CD4-positive, alpha-beta memory T cell (primary cell): ENCODE measurements at regions not wholly inside any gene's neighbourhood (a gene's known extent, or its start where the extent isn't known, plus 50 kb on each side); places are given as distances from the start of the nearest gene placed in this dataset.

ENCODE experiments used
- CTCF ChIA-PET: fragments of 350-600 bp; sonication (Branson Sonifier 250); formaldehyde crosslinking; loops from one replicate; lab custom pipeline; 2021; ENCODE audit warnings: inconsistent platforms; ENCODE audit not compliant: partially characterized antibody; lab: Charles Lee
- POLR2A ChIA-PET: fragments of 350-600 bp; sonication (Branson Sonifier 250); formaldehyde crosslinking; loops from one replicate; lab custom pipeline; 2021; ENCODE audit not compliant: partially characterized antibody; lab: Charles Lee
- DNase-seq, 5 donors: peaks; one replicate each; pipeline versions ENCODE4 v3.0.0 to v3.0.0-alpha.2; 2020 to 2022; ENCODE audit warnings: mixed read lengths in 1 of 5
- H3K27ac ChIP-seq: one replicate; pipeline ENCODE4 v1.7.0; 2013; ENCODE audit warnings: low read depth, low read length
- H3K27me3 ChIP-seq: 2 replicates; pipeline ENCODE4 v1.7.0; 2013; ENCODE audit warnings: mild to moderate bottlenecking, low read length, moderate library complexity; ENCODE audit not compliant: insufficient read depth
- H3K36me3 ChIP-seq: 2 replicates; pipeline ENCODE4 v1.7.0; 2013; ENCODE audit warnings: mild to moderate bottlenecking, low read length, moderate library complexity; ENCODE audit not compliant: insufficient read depth
- H3K4me1 ChIP-seq: 2 replicates; pipeline ENCODE4 v1.7.0; 2013; ENCODE audit warnings: mild to moderate bottlenecking, low read length, moderate library complexity; ENCODE audit not compliant: insufficient read depth
- H3K4me3 ChIP-seq, 2 donors: one replicate each; pipeline ENCODE4 v1.7.0; 2013; ENCODE audit warnings: low read length in 2 of 2, mild to moderate bottlenecking in 1 of 2
- H3K9me3 ChIP-seq, 2 donors: one replicate each; pipeline ENCODE4 v1.7.0; 2013; ENCODE audit warnings: low read length in 2 of 2, control low read depth in 1 of 2; ENCODE audit not compliant: control insufficient read depth in 1 of 2
- H3K27ac Mint-ChIP-seq, 7 donors: one replicate each; pipeline ENCODE4 v1.8.0; 2020 to 2021; ENCODE audit warnings: mixed read lengths in 7 of 7, mild to moderate bottlenecking in 6 of 7, inconsistent platforms in 3 of 7, moderate library complexity in 3 of 7
- H3K27me3 Mint-ChIP-seq, 2 donors: one replicate each; pipeline ENCODE4 v1.8.0; 2020 to 2021; ENCODE audit warnings: mixed read lengths in 2 of 2
- H3K36me3 Mint-ChIP-seq, 2 donors: one replicate each; pipeline ENCODE4 v1.8.0; 2020 to 2021; ENCODE audit warnings: mixed read lengths in 2 of 2, inconsistent platforms in 1 of 2, mild to moderate bottlenecking in 1 of 2
- H3K4me1 Mint-ChIP-seq, 4 donors: one replicate each; pipeline ENCODE4 v1.8.0; 2020 to 2021; ENCODE audit warnings: mixed read lengths in 4 of 4, mild to moderate bottlenecking in 1 of 4
- H3K4me3 Mint-ChIP-seq, 8 donors: one replicate each; pipeline ENCODE4 v1.8.0; 2020 to 2021; ENCODE audit warnings: mixed read lengths in 8 of 8, mild to moderate bottlenecking in 7 of 8, moderate library complexity in 6 of 8, inconsistent platforms in 3 of 8
- H3K9me3 Mint-ChIP-seq, 8 donors: one replicate each; pipeline ENCODE4 v1.8.0; 2020 to 2021; ENCODE audit warnings: mixed read lengths in 8 of 8, mild to moderate bottlenecking in 5 of 8, inconsistent platforms in 3 of 8, moderate library complexity in 1 of 8
- intact Hi-C: fragments of 100-400 bp; cut with micrococcal nuclease; formaldehyde crosslinking; loops from one replicate; pipeline ENCODE4 v1.15.1; 2023

- Histone ChIP-seq H3K4me3 (no peak overlapping the region), H3K27ac (no peak overlapping the region), H3K9me3 (no peaks in the 10 kb centered on the region), H3K36me3 (no peaks in the 10 kb centered on the region), H3K4me1 (no peaks in the 10 kb centered on the region), H3K27me3 (no peaks in the 10 kb centered on the region)
- no peaks in the 10 kb centered on the region for H3K36me3 Mint-ChIP-seq
- H3K4me1 Mint-ChIP-seq = no peaks in the 10 kb centered on the region
- peaks cover 15 to 44% of the 10 kb centered on the region in 2 donors for H3K27me3 Mint-ChIP-seq
- CTCF ChIA-PET = interaction anchor here (1.0 kb wide), 1 partner anchor 119 kb away, joined by 3 read pairs; no protein-coding TSS in a partner anchor
- H3K9me3 Mint-ChIP-seq = peaks cover 0 to 5% (median 2%) of the 10 kb centered on the region in 8 donors
- intact Hi-C loops = no loop called here
- POLR2A ChIA-PET = no interaction called here
- H3K27ac Mint-ChIP-seq = no peak overlapping the region
- no peak overlapping the region for H3K4me3 Mint-ChIP-seq
- DNase-seq = no peak
These were observed 110.9 kb downstream of the RASSF10 start for GRCh38 chr11:13119941-13120520.

- Histone ChIP-seq H3K4me3 (no peak overlapping the region), H3K9me3 (no peaks in the 10 kb centered on the region), H3K27me3 (no peaks in the 10 kb centered on the region), H3K27ac (no peak overlapping the region), H3K36me3 (no peaks in the 10 kb centered on the region), H3K4me1 (no peaks in the 10 kb centered on the region)
- Mint-ChIP-seq H3K27ac (no peak overlapping the region), H3K9me3 (peaks cover 0 to 5% (median 2%) of the 10 kb centered on the region in 8 donors), H3K36me3 (no peaks in the 10 kb centered on the region), H3K4me1 (no peaks in the 10 kb centered on the region), H3K27me3 (peaks cover 15 to 45% of the 10 kb centered on the region in 2 donors), H3K4me3 (no peak overlapping the region)
- DNase-seq = no peak
- ChIA-PET CTCF (no interaction called here), POLR2A (no interaction called here)
- intact Hi-C loops = no loop called here
These were observed 111.6 kb downstream of the RASSF10 start for GRCh38 chr11:13120691-13121090.

GRCh38 chr11:13126430-13126829 lies 117.3 kb downstream of the RASSF10 start:
- Mint-ChIP-seq H3K4me3 (no peak overlapping the region), H3K27ac (no peak overlapping the region), H3K4me1 (no peaks in the 10 kb centered on the region), H3K27me3 (peaks cover 10 to 37% of the 10 kb centered on the region in 2 donors), H3K36me3 (no peaks in the 10 kb centered on the region), H3K9me3 (peaks cover 2 to 6% (median 4%) of the 10 kb centered on the region in 8 donors)
- ChIA-PET CTCF (no interaction called here), POLR2A (no interaction called here)
- no peaks in the 10 kb centered on the region for H3K9me3 ChIP-seq
- no peaks in the 10 kb centered on the region for H3K4me1 ChIP-seq
- H3K27me3 ChIP-seq = peaks cover 4% of the 10 kb centered on the region
- intact Hi-C loops = no loop called here
- no peak overlapping the region for H3K4me3 ChIP-seq
- no peaks in the 10 kb centered on the region for H3K36me3 ChIP-seq
- H3K27ac ChIP-seq = no peak overlapping the region
- no peak for DNase-seq

GRCh38 chr11:13127161-13127560 lies 118.0 kb downstream of the RASSF10 start:
- ChIA-PET POLR2A (no interaction called here), CTCF (no interaction called here)
- DNase-seq = no peak
- H3K9me3 Mint-ChIP-seq = peaks cover 0 to 9% (median 5%) of the 10 kb centered on the region in 8 donors
- H3K27ac Mint-ChIP-seq = no peak overlapping the region
- H3K4me1 Mint-ChIP-seq = no peaks in the 10 kb centered on the region
- Histone ChIP-seq H3K27me3 (peaks cover 4% of the 10 kb centered on the region), H3K27ac (no peak overlapping the region), H3K4me1 (no peaks in the 10 kb centered on the region), H3K9me3 (no peaks in the 10 kb centered on the region), H3K36me3 (no peaks in the 10 kb centered on the region), H3K4me3 (no peak overlapping the region)
- H3K36me3 Mint-ChIP-seq = no peaks in the 10 kb centered on the region
- no peak overlapping the region for H3K4me3 Mint-ChIP-seq
- intact Hi-C loops = no loop called here
- peaks cover 9 to 36% of the 10 kb centered on the region in 2 donors for H3K27me3 Mint-ChIP-seq

GRCh38 chr11:13128354-13128753 lies 119.2 kb downstream of the RASSF10 start:
- Mint-ChIP-seq H3K27ac (no peak overlapping the region), H3K9me3 (peaks cover 0 to 10% (median 2%) of the 10 kb centered on the region in 8 donors), H3K4me3 (no peak overlapping the region), H3K4me1 (no peaks in the 10 kb centered on the region), H3K27me3 (peaks cover 3 to 25% of the 10 kb centered on the region in 2 donors), H3K36me3 (no peaks in the 10 kb centered on the region)
- Histone ChIP-seq H3K27me3 (peaks cover 4% of the 10 kb centered on the region), H3K4me3 (no peak overlapping the region), H3K9me3 (no peaks in the 10 kb centered on the region), H3K36me3 (no peaks in the 10 kb centered on the region), H3K27ac (no peak overlapping the region), H3K4me1 (no peaks in the 10 kb centered on the region)
- intact Hi-C loops = no loop called here
- DNase-seq = no peak
- ChIA-PET POLR2A (no interaction called here), CTCF (no interaction called here)

GRCh38 chr11:13134066-13134465 lies 125.0 kb downstream of the RASSF10 start:
- intact Hi-C loops = no loop called here
- Histone ChIP-seq H3K27ac (no peak overlapping the region), H3K4me1 (no peaks in the 10 kb centered on the region), H3K36me3 (no peaks in the 10 kb centered on the region), H3K27me3 (no peaks in the 10 kb centered on the region), H3K9me3 (no peaks in the 10 kb centered on the region), H3K4me3 (no peak overlapping the region)
- no peak overlapping the region for H3K4me3 Mint-ChIP-seq
- peaks cover 19 to 21% of the 10 kb centered on the region in 2 donors for H3K27me3 Mint-ChIP-seq
- no peak for DNase-seq
- no peak overlapping the region for H3K27ac Mint-ChIP-seq
- no peaks in the 10 kb centered on the region for H3K4me1 Mint-ChIP-seq
- POLR2A ChIA-PET = no interaction called here
- peaks cover 0 to 10% (median 3%) of the 10 kb centered on the region in 8 donors for H3K9me3 Mint-ChIP-seq
- H3K36me3 Mint-ChIP-seq = no peaks in the 10 kb centered on the region
- CTCF ChIA-PET = no interaction called here

GRCh38 chr11:13134886-13135285 lies 125.8 kb downstream of the RASSF10 start:
- Histone ChIP-seq H3K9me3 (no peaks in the 10 kb centered on the region), H3K4me3 (no peak overlapping the region), H3K27me3 (no peaks in the 10 kb centered on the region), H3K27ac (no peak overlapping the region), H3K36me3 (no peaks in the 10 kb centered on the region), H3K4me1 (no peaks in the 10 kb centered on the region)
- POLR2A ChIA-PET = no interaction called here
- peaks cover 22 to 25% of the 10 kb centered on the region in 2 donors for H3K27me3 Mint-ChIP-seq
- no peak overlapping the region for H3K27ac Mint-ChIP-seq
- H3K36me3 Mint-ChIP-seq = no peaks in the 10 kb centered on the region
- no peak overlapping the region for H3K4me3 Mint-ChIP-seq
- intact Hi-C loops = no loop called here
- no peaks in the 10 kb centered on the region for H3K4me1 Mint-ChIP-seq
- CTCF ChIA-PET = interaction anchor here (1.0 kb wide), 1 partner anchor 10 kb away, joined by 3 read pairs; no protein-coding TSS in a partner anchor
- no peak for DNase-seq
- peaks cover 0 to 10% (median 2%) of the 10 kb centered on the region in 8 donors for H3K9me3 Mint-ChIP-seq
